GM18907 (cell line): ENCODE measurements at regions not wholly inside any gene's neighbourhood (a gene's known extent, or its start where the extent isn't known, plus 50 kb on each side); places are given as distances from the start of the nearest gene placed in this dataset.
"Not testable (repeated sequence)": the region's sequence is repeated elsewhere in the genome, so short reads cannot be mapped to it uniquely, and the experiment has no call there.

ENCODE experiments used
- ATAC-seq: cut with Tn5 transposase; IDR thresholded peaks from one replicate; pipeline ENCODE4 v1.9.1; 2021; ENCODE audit warnings: mild to moderate bottlenecking, moderate library complexity; ENCODE audit not compliant: unreplicated experiment

DNA sequence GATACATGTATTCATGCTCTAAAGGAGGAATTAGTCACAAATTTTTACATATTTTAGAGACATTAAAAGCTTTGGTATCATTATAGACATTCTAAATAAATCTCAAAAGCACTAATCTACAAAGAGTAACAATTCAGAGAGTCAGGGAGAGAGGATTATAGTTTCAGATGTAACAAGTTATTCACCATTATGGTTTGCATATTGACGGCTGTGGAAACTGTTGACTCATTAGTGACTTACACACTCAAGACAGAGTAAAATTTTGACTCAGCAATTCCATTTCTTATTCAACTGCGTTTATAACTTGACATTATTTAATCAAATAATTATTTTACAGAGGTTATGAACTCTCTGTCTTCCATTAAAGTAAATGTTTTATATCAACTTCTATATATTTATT lies 95.4 kb upstream of the SEMA3C start:
- ATAC-seq, result no peak

DNA sequence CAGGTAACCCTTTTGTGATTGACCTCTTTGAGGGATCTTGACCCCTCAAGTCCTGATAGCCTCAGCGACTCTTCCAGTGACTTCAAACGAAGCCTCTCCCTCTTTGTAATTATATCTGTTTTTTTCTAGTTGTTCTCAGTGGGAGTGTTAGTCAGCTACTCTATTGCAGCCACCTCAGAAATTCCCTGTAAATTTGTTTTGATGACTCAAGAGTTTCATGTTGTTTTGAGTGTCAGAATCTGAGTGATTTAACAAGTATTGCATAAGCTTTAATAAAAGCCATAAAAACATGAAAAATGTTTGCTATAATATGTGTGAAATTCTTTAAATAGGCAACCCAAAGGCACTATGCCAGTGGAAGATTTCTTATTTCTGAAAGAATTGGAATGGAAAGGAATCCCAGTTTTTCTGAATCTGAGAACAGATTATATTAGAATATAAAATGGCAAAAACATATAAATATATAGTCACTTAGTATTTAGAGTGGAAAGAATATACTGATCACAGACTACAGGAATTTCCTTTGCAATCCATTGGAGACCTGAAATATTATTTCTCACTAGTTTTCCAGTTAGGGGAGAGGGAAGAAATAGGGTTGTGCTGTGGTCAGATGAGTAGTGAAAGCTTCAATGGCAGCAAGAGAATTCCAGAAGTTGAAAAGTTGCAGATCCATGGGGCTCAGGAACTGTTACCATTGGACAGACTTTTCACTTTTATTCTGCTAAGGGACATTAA lies 94.4 kb upstream of the SEMA3C start:
- no peak for ATAC-seq

DNA sequence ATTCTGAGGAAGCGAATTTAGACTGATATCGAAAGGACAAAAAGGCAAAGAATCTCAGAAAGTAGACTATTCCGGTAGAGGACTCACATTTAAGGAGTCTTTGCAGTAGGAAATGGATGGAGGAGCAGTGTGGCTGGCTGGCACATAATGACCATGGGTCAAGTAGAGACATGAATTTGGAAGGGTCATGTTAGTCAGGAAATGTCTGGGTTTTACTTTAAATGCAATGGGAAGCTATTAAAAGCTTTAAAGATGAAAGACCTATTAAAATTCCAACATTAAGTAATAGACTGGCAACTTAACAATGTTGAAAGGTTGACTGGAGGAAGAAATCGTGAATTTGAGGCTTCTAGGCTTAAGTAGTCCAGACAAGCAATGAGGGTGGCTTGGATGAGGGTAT lies 90.0 kb upstream of the SEMA3C start:
- no peak for ATAC-seq

DNA sequence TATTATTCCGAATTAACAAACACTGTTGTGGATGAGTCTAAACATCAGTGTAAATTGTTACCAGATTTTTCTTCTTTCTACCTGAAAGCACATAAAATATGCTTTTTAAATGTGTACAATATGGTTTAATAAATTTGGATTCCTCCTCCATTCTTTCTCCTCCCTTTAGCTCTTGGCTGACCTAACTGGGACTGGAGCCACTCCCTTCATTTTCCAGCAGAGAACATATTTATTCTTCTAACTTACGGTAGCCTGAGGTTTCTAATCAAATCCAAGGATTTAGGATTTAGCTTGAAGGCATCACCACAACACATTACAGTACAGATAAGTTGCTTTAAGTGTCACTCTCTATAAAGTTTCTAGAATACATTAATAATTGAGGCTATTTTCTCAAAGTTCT lies 88.2 kb upstream of the SEMA3C start:
- no peak for ATAC-seq

DNA sequence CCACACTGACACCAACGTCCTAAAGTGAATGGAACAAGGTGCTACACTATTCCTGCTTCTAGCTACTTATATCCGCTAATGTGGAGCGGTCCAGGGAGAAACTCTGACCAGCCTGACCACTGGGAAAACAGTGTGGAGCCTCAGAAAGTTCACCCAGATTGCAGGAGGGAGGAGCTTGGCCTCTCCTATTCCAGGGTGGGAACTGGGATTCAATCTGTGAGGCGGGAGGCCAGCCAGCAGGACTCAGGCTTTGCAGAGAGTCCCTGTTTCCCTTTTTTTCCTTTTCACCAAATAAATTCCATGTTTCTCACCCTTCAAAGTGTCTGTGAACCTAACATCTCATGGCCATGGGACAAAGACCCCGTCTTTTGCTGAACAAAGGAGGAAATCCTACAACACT lies 86.4 kb upstream of the SEMA3C start:
- no peak for ATAC-seq

DNA sequence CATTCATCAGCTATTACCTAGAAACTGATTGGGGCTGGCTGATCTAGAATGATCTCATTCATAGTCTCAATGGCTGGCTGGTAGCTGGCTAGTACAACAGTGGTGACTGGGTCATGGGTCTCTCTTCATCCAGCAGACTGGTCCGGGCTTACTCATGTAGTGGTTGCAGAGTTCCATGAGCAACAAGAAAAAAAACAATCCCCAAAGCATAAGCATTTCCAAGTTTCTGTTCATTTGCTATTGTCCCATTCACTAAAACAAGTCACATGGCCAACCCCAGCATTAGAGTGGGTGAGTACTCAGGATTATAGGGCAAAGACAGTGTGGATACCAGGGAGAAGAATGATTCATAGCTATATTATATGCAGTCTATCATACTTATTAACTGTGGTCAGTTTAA lies 85.2 kb upstream of the SEMA3C start:
- no peak for ATAC-seq

DNA sequence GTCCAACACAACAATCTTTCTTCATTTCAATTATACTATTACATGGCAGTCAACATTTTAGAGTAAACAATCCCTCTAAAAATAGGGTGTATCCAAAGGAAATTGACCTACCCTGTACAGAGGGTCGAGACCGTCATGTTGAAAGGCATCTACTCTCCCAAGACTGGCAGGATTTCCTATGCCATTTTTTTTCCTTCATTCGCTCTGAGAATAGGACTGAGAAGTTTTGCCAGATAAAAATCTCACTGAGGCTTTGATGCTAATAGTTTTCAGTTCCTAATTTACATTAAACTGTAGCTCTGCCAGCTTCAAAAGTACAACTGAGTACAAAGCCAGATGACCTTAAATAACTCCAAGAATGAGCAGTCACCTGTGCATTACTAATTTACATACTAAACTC lies 84.5 kb upstream of the SEMA3C start:
- no peak for ATAC-seq

DNA sequence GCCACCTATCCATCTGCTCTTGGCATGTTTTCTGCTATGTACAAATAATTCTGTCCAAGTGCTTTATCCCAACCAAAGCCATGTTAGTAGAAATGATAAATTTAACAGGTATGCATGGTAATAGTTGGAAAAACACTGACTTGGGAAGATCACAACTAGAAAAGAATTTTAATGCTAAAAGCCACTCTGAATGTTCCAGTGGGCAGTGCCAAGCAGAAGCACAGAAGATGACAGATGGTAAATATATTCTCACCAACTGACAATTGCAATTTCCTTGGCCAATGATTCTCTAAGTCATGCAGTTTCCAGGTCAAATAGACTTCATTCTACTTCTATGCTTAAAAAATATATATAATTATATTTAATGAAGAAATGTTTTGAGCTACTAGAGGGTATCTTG lies 83.6 kb upstream of the SEMA3C start:
- ATAC-seq, result no peak

DNA sequence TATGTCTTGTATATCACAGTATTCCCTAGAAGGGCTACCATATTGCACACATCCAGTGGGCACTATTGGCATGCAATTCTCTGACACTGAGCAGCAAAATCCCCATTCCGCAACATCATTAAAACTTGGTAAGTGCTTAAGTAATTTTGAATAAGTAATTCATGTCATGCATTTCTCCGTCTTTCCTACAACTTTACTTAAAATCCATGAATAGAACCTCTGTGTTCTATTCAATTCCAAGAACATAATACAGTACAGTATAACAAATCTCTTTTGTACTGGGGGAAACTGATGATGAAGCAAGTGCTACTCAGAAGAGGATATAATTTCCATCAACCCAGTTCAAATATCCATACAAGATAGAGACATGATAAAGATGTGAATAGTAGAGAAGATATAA lies 80.9 kb upstream of the SEMA3C start:
- no peak for ATAC-seq

DNA sequence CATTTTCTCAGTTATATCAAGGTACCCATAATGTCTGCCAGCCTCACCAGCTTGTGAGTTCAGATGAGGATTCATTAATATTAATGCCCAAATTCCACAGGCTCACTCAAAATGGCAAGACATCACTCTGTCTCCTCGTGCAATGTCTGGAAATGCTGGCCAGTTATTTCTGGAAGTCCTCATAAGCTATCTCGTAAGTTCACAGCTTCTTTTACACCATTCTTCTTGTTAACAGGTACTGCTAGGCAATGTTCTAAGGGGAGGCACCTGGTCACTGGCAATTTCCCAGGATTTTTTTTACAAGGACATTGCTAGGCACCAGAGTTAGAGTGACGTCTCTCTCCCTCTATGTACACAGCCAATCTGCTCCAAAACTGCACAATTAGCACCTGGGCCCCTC lies 80.2 kb upstream of the SEMA3C start:
- ATAC-seq, result no peak

DNA sequence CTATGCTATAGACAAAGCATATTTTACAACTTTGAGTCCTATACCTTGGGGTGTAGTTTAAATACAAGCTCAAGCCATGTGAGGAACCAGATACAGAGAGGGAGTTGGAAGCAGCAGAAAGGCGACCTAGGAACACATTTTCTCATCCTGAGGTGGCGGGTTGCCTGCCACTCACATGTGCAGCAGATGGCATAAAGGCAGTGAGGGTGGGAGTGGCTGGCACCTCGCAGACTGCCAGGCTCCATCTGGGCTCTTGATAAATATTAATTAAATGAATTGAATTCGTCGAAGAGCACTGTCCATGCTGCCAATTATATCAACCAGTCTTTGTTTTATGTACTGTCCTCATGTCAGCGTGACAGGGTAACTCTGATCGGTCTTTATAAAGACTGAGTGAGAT lies 79.0 kb upstream of the SEMA3C start:
- no peak for ATAC-seq

DNA sequence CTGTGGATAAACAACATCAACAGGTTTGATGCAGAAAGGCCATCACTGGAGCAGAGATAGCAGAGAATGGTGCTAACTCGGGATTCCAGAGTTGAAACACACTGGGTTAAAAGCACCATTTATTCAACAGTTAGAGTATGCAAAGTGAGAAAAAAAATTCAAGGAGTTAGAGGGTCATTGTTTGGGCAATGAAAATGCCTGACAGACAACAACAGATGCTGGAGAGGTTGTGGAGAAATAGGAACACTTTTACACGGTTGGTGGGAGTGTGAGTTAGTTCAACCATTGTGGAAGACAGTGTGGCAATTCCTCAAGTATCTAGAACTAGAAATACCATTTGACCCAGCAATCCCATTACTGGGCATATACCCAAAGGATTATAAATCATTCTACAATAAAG lies 77.4 kb upstream of the SEMA3C start:
- ATAC-seq, result not testable (repeated sequence)

DNA sequence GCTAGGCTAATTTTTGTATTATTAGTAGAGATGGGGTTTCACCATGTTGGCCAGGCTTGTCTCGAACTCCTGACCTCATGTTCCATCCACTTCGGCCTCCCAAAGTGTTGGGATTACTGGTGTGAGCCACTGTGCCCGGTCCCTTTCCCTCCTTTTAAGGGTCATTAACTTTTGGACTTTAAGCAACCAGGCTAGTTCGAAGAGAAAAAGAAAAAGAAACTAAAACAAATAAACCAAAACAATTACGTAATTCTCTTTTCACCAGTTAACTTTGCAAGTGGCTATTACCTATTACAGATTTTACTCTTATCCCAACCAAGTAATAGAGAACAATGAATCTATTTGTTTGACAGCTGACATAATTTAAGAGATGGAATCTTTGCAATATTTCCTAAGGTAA lies 72.8 kb upstream of the SEMA3C start:
- no peak for ATAC-seq

DNA sequence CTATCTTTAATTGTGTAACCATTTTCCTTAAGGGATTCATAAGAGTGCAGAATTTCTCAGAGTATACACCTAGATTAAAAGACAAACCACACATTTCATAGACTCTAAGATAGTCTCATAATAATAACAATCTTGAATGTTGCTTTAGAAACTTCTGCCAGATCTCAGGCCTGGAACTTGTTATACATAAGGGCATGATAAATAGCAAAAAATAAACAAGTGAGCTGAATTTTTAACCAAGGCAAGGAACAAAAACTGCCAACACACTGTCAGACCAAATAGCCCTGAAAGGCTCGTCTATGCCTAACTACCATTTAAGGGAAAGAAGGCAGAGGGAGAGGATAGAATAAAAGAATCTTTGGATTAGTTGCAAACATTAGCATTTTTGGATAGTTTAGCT lies 65.8 kb upstream of the SEMA3C start:
- no peak for ATAC-seq

DNA sequence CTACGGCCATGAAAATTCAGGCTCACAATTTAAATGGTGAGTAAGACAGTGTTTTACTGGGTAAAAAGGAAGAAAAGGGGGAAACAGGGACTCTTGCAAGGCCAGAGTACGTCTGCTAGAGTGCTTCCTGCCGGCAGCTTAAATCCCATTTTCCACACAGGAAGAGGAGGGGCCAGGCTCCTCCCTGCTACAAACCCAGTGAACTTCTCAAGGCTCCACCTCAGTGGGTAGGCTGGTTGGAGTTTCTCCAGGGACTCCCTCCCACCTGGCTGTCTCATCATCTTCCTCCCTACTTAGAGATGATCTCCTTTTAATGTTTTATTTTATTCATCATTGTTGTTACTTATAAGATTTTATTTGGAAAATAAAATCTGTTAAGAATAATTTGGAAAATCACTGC lies 62.6 kb upstream of the SEMA3C start:
- no peak for ATAC-seq

DNA sequence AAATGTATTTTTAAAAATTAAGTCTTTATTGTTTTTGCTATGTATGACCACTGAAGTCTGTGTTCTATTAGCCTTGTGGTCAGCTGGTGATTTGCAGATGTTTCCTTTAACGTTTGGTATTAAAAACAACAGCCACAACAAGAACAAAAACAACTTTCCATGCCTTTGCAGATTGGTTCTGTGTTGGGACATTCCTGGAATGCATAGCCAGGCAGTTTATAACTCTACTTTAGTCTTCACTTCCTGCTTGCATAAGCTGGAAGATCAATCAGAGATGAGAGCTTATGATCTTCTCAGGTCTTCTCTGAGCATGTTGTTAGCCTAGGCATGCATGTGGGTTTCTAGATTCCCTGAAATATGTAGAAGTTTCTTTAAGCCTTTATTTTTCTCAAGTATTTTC lies 58.9 kb upstream of the SEMA3C start:
- ATAC-seq, result no peak

DNA sequence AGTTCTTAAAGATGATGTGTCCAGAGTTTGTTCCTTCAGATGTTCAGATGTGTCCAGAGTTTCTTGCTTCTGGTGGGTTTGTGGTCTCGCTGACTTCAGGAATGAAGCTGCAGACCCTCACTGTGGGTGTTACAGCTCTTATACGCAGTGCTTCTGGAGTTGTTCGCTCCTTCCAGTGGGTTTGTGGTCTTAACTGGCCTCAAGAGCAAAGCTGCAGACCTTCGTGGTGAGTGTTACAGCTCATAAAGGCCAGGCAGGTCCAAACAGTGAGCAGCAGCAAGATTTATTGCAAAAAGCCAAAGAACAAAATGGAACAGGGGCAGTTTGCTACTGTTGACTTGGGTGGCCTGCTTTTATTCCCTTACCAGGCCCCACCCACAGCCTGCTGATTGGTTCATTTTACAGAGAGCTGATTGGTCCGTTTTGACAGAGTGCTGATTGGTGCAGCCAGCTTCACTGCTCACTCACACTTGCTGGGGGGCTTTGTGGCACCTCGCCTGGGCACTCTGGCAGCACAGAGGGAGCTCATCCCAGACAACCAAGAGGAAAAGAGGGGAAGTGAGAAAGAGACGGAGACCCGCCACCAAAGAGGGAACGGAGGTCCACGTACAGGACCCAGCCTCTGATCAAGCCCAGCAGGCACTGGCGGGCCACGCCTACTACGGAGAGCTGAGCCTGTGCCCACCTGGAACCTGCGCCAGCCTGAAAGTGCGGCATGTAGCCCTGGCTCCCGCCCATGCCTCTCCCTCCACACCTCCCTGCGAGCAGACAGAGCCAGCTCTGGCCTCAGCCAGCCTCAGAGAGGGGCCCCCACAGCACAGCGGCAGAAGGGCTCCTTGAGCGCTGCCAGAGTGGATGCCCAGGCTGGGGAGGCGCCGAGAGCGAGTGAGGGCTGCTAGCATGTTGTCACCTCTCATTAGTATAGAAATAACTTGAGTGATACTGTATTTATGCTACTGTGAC lies 55.8 kb upstream of the SEMA3C start:
- ATAC-seq, result no peak

DNA sequence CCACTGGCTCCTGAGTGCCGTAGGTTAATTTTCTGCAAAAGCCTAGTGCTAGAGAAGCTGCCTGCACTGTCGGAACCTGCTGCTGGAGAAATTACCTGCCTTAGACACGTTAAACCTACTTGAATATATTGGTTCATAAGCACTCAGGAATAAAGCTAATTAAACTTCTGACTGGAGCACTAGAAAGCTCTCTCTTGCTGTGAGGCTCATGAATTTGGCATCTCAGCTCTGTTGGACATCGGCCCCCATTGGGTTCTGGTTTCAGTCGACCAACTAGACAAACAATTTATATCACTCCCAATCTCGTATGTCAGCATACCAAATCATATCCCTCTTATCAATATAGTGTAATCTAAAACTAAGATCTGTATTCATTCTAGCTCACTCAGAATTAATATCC lies 52.4 kb upstream of the SEMA3C start:
- no peak for ATAC-seq
